CD4-positive, alpha-beta T cell treated with Interleukin-10 for 1 hour (primary cell): ENCODE measurements at regions not wholly inside any gene's neighbourhood (a gene's known extent, or its start where the extent isn't known, plus 50 kb on each side); places are given as distances from the start of the nearest gene placed in this dataset.
"Not testable (repeated sequence)": the region's sequence is repeated elsewhere in the genome, so short reads cannot be mapped to it uniquely, and the experiment has no call there.

Source experiments
- DNase-seq: peaks from one replicate; pipeline ENCODE4 v3.0.0-alpha.2; 2020

- no peak for DNase-seq
Observed at GRCh38 chr6:117761610-117762009, 86.3 kb downstream of the NUS1 start.

DNA sequence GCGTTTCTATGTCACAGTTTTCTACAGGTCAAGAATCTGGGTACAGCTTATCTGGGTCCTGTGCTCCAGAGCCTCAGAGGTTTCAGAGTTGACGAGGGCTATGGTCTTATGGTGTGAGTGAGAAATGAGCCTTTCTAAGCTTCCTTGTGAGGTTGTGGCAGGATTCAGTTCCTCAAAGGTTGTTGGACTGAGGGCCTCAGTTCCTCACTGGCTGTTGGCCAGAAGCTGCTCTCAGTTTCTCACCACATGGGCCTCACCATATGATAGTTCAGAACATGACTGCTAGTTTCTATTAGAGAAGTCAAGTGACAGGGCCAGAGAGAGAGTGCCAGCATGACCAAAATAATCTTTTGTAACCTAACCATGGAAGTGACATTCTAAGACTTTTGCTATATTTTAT is 96.1 kb downstream of the NUS1 start:
- DNase-seq = no peak

DNA sequence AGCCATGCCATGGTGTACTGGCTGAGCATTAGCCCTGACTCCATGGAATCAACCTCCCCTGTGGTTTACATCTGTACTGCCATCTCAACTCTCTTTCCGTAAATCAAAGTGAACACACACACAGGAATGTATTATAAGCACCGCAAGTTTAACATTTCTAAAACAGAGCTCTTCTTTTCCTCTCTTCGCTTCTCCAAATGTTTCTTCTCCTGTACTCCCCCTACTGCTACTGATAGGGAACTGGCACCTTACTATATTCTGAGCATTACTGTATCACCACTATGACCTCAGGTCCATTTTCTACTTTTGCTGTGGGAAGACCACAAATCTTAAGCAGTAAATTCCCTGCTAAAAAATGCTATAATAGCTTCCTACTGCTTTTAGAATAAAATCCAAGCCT is 101.2 kb downstream of the NUS1 start:
- no peak for DNase-seq

GRCh38 chr6:117781550-117781949 is 106.3 kb downstream of the NUS1 start:
- no peak for DNase-seq

- DNase-seq = no peak
Observed at GRCh38 chr6:117783279-117783678, 108.0 kb downstream of the NUS1 start.

DNA sequence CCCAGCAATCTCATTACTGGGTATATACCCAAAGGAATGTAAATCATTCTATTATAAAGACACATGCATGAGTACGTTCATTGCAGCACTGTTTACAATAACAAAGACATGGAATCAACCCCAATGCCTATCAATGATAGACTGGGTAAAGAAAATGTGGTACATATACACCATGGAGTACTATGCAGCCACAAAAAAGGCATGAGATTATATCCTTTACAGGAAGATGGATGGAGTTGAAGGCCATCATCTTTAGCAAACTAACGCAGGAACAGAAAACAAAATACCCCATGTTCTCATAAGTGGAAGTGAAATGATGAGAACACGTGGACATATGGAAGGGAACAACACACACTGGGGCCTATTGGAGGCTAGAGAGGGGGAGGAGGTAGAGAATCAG is 115.7 kb downstream of the NUS1 start:
- DNase-seq = no peak

GRCh38 chr6:117795234-117795633 is 111.8 kb upstream of the SLC35F1 start:
- no peak for DNase-seq

DNA sequence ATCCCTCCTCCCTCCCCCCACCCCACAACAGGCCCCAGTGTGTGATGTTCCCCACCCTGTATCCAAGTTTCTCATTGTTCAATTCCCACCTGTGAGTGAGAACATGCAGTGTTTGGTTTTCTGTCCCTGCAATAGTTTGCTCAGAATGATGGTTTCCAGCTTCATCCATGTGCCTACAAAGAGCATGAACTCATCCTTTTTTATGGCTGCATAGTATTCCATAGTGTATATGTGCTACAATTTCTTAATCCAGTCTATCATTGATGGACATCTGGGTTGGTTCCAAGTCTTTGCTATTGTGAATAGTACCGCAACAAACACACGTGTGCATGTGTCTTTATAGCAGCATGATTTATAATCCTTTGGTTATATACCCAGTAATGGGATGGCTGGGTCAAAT is 108.2 kb upstream of the SLC35F1 start:
- DNase-seq = not testable (repeated sequence)

- no peak for DNase-seq
Observed at GRCh38 chr6:117810269-117810668, 96.8 kb upstream of the SLC35F1 start.

- DNase-seq = no peak
Observed at GRCh38 chr6:117817499-117817898, 89.6 kb upstream of the SLC35F1 start.

DNA sequence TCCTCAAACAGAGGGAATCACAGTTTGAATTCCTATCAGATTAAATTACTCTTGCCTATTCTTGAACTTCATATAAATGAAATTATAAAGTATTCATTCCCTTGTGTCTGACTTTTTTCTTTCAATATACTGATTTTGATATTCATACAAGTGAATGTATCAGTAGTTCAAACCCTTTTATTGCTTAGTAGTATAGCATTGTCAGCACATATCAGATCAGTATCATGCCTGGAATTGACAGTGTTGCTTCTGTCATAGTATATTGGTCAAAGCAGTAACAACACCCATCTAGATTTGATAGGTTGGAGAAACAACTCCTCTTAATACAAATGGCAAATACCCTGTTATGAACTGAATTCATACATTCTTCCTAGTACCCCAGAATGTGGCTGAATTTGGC is 89.1 kb upstream of the SLC35F1 start:
- no peak for DNase-seq

GRCh38 chr6:117818449-117818848 is 88.6 kb upstream of the SLC35F1 start:
- no peak for DNase-seq

DNA sequence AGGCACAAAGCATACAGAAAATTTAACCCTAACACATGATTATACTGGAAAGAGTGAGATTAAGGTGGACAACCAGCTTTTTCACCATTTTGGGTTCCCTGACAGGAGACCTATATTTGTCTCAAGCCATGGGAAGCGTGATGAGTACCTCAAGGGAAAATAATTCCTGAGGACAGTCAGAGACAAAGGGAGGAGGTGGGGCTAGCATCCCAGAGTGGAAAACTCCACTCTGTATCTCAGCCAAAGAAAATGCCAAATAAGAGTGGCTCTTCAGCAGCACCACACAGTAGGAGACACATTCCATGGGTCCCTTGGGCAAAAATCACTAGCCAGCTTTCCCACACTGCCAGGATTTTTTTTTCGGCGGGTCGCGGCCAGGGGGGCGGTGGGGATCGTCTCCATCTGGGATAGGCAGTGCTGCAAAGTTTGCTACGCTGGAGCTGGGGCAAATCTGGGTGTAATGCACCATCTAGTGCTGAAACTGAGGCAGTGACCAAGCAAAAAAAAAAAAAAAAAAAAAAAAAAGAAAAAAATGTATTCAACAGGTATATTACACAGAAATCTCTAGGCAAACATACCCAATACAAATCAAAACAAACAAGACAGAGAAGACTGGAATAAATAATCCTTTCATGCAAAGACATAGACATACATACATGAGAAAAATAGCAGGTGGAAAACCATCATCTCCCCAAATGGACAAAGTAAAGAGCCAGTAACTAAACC is 77.3 kb upstream of the SLC35F1 start:
- DNase-seq = no peak

- DNase-seq = no peak
Observed at GRCh38 chr6:117837261-117837660, 69.8 kb upstream of the SLC35F1 start.

GRCh38 chr6:117840541-117840983 is 66.5 kb upstream of the SLC35F1 start:
- DNase-seq = peak; percentile 5

DNA sequence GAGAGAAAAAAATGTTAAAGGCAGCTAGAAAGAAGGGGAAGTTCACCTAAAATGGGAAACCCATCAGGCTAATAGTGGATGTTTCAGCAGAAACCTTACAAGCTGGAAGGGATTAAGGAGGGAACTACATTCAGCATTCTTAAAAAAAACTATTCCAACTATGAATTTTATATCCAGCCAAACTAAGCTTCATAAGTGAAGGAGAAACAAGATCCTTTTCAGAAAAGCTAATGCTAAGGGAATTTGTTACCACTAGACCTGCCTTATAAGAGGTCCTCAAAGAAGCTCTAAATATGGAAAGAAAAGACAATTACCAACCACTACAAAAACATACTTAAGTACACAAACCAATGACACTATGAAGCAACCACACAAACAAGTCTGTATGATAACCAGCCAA is 59.2 kb upstream of the SLC35F1 start:
- DNase-seq = no peak

GRCh38 chr6:117849087-117849486 is 58.0 kb upstream of the SLC35F1 start:
- no peak for DNase-seq
